Gastrocnemius medialis (tissue), 4 donors: ENCODE measurements at regions not wholly inside any gene's neighbourhood (a gene's known extent, or its start where the extent isn't known, plus 50 kb on each side); places are given as distances from the start of the nearest gene placed in this dataset.

ENCODE experiments used
- POLR2A ChIP-seq, 2 donors: fragments of 450-650 bp; IDR thresholded peaks; one replicate each; pipeline ENCODE4 v1.6.1; 2017; ENCODE audit warnings: antibody characterized with exemption in 2 of 2, mild to moderate bottlenecking in 2 of 2, moderate library complexity in 2 of 2
- TF ChIP-seq, protein P1 (sequence below), 5 experiments: fragments of 450-650 bp in 3 of 5; fragments of 200-600 bp in 2 of 5; sonication (generic) in 2 of 5; IDR thresholded peaks in 4 of 5; conservative IDR thresholded peaks in 1 of 5; 1 replicate in 4 of 5; 2 replicates in 1 of 5; pipeline ENCODE4 v1.5.1; 2016 to 2019; ENCODE audit warnings: antibody characterized with exemption in 5 of 5, mild to moderate bottlenecking in 3 of 5, moderate library complexity in 3 of 5

DNA sequence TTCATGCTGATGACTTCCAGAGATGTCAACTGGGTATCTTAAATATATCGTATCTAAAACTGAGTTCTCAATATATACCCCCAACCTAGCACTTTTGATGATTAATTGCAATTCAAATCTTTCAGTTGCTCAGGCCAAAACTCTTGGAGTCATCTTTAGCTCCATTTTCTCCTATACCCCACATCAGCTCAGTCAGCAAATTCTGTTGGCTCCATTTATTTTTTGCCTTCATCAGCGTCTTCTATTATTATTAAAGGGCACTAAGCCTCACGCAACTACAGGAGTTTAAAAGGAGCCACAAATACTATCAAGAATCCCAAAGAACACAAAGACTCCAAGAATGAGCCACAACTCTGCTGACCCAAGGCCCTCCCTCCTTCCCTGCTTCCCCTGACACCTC, 134.9 kb downstream of the KCTD12 start:
- no peak for TF ChIP-seq POLR2A (IDR thresholded peaks at IDR 0.05)
- TF ChIP-seq, protein P1, sequence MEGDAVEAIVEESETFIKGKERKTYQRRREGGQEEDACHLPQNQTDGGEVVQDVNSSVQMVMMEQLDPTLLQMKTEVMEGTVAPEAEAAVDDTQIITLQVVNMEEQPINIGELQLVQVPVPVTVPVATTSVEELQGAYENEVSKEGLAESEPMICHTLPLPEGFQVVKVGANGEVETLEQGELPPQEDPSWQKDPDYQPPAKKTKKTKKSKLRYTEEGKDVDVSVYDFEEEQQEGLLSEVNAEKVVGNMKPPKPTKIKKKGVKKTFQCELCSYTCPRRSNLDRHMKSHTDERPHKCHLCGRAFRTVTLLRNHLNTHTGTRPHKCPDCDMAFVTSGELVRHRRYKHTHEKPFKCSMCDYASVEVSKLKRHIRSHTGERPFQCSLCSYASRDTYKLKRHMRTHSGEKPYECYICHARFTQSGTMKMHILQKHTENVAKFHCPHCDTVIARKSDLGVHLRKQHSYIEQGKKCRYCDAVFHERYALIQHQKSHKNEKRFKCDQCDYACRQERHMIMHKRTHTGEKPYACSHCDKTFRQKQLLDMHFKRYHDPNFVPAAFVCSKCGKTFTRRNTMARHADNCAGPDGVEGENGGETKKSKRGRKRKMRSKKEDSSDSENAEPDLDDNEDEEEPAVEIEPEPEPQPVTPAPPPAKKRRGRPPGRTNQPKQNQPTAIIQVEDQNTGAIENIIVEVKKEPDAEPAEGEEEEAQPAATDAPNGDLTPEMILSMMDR (IDR thresholded peaks at IDR 0.05 in 4 of 5, conservative IDR thresholded peaks at IDR 0.05 in 1 of 5) = no peak
